SK-N-SH treated with all-trans-retinoic acid at 6 μM for 48 hours (cell line): ENCODE measurements at regions not wholly inside any gene's neighbourhood (a gene's known extent, or its start where the extent isn't known, plus 50 kb on each side); places are given as distances from the start of the nearest gene placed in this dataset.

Experiments used
- ARNTL ChIP-seq: fragments of 450-650 bp; formaldehyde crosslinking; IDR thresholded peaks from 2 replicates; pipeline ENCODE4 v1.5.0; 2020; ENCODE audit warnings: low read depth, mild to moderate bottlenecking, moderate library complexity, borderline replicate concordance
- GLIS3 ChIP-seq: fragments of 250-450 bp; sonication (Bioruptor Pico); IDR thresholded peaks from 2 replicates; pipeline ENCODE4 v1.5.0; 2020; ENCODE audit warnings: mild to moderate bottlenecking, moderate library complexity
- TOX ChIP-seq: fragments of 250-450 bp; sonication (Bioruptor Pico); IDR thresholded peaks from 2 replicates; pipeline ENCODE4 v1.8.0; 2021; ENCODE audit warnings: mild to moderate bottlenecking, moderate library complexity, borderline replicate concordance
- ZFP30 ChIP-seq: fragments of 450-650 bp; formaldehyde crosslinking; IDR thresholded peaks from 2 replicates; pipeline ENCODE4 v1.5.0; 2022; ENCODE audit warnings: mild to moderate bottlenecking, moderate library complexity
- TF ChIP-seq, protein P1 (sequence below): fragments of 250-450 bp; sonication (Bioruptor Pico); IDR thresholded peaks from 2 replicates; pipeline ENCODE4 v1.8.0; 2020; ENCODE audit warnings: mild to moderate bottlenecking, moderate library complexity, borderline replicate concordance

- TF ChIP-seq, protein P1, sequence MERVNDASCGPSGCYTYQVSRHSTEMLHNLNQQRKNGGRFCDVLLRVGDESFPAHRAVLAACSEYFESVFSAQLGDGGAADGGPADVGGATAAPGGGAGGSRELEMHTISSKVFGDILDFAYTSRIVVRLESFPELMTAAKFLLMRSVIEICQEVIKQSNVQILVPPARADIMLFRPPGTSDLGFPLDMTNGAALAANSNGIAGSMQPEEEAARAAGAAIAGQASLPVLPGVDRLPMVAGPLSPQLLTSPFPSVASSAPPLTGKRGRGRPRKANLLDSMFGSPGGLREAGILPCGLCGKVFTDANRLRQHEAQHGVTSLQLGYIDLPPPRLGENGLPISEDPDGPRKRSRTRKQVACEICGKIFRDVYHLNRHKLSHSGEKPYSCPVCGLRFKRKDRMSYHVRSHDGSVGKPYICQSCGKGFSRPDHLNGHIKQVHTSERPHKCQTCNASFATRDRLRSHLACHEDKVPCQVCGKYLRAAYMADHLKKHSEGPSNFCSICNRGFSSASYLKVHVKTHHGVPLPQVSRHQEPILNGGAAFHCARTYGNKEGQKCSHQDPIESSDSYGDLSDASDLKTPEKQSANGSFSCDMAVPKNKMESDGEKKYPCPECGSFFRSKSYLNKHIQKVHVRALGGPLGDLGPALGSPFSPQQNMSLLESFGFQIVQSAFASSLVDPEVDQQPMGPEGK: no peak
- TF ChIP-seq GLIS3 (CRISPR knock-in tag): no peak
- TF ChIP-seq TOX (CRISPR knock-in tag): no peak
- TF ChIP-seq ARNTL (CRISPR knock-in tag): no peak
- TF ChIP-seq ZFP30 (CRISPR knock-in tag): no peak
These were observed 806.2 kb upstream of the RAG2 start for GRCh38 chr11:37404231-37404630.
